ENCODE measurements at regions not wholly inside any gene's neighbourhood (a gene's known extent, or its start where the extent isn't known, plus 50 kb on each side); places are given as distances from the start of the nearest gene placed in this dataset.
"Not testable (repeated sequence)": the region's sequence is repeated elsewhere in the genome, so short reads cannot be mapped to it uniquely, and the experiment has no call there.

DNA sequence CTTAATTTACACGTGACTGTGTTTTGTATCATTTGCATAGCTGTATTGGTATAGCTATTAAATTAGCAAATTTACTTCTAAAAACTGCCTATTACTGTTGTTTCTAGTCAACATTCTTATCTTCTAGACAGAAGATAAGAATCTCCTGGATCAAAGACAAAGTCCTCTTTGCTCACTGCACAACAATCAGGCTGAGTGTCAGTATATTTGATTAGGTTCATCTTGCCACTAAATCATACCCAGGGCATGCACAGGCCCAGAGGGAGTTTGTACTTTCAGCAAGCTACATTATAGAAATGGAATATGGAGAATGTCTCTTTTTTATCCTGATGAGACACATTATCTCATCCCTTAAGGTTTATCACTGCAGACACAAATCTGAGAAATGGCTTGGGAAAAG, 579.1 kb downstream of the SLCO4C1 start:
- TF ChIP-seq, protein P1, sequence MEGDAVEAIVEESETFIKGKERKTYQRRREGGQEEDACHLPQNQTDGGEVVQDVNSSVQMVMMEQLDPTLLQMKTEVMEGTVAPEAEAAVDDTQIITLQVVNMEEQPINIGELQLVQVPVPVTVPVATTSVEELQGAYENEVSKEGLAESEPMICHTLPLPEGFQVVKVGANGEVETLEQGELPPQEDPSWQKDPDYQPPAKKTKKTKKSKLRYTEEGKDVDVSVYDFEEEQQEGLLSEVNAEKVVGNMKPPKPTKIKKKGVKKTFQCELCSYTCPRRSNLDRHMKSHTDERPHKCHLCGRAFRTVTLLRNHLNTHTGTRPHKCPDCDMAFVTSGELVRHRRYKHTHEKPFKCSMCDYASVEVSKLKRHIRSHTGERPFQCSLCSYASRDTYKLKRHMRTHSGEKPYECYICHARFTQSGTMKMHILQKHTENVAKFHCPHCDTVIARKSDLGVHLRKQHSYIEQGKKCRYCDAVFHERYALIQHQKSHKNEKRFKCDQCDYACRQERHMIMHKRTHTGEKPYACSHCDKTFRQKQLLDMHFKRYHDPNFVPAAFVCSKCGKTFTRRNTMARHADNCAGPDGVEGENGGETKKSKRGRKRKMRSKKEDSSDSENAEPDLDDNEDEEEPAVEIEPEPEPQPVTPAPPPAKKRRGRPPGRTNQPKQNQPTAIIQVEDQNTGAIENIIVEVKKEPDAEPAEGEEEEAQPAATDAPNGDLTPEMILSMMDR (IDR thresholded peaks at IDR 0.05; ENCODE audit: low read depth, low read length), result no peak
- DNase-seq (ENCODE audit: low read depth in 1 of 2, low spot score in 1 of 2), result no peak
- Histone ChIP-seq H3K36me3 (no peaks in the 10 kb centered on the region), H3K27me3 (no peaks in the 10 kb centered on the region), H3K4me1 (ENCODE audit: low read depth) (no peaks in the 10 kb centered on the region), H3K9me3 (ENCODE audit: low read depth) (no peaks in the 10 kb centered on the region), H3K27ac (no peak overlapping the region), H3K4me3 (no peak overlapping the region)

DNA sequence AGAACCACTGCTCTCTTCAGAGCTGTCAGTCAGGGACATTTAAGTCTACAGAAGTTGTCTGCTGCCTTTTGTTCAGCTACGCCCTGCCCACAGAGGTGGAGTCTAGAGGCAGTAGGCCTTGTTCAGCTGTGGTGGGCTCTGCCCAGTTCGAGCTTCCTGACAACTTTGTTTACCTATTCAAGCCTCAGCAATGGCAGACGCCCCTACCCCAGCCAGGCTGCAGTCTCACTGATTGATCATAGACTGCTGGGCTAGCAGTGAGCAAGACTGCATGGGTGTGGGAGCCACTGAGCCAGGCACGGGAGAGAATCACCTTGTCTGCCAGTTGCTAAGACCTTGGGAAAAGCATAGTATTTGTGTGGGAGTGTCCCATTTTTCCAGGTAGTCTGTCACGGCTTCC, 580.3 kb downstream of the SLCO4C1 start:
- not testable (repeated sequence) for H3K27me3 ChIP-seq; H3K36me3 ChIP-seq; H3K4me3 ChIP-seq; H3K27ac ChIP-seq; H3K4me1 ChIP-seq (ENCODE audit: low read depth); DNase-seq (ENCODE audit: low read depth in 1 of 2, low spot score in 1 of 2); H3K9me3 ChIP-seq (ENCODE audit: low read depth)

DNA sequence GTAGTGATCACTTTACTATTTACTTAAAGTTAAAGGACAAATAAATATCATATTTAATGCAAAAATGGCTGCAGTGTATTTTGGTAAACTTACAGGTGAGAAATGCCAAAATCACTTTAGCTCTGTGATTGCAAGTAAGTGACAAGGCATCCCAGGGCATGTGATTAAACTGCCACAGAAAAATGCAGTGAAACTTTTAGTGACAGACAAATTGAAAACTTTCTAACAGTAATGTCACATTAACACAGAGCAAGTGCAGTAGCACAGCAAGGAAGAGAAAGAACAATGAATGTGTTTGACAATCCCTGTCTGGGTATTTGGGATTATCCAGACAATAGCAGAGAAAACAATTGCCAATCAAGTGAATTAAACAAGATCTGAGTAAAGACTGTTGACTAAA, 606.8 kb downstream of the SLCO4C1 start:
- no peak for DNase-seq (ENCODE audit: low read depth in 1 of 2, low spot score in 1 of 2)
- no peak overlapping the region for H3K27ac ChIP-seq
- TF ChIP-seq, protein P1 (IDR thresholded peaks at IDR 0.05; ENCODE audit: low read depth, low read length), result no peak

DNA sequence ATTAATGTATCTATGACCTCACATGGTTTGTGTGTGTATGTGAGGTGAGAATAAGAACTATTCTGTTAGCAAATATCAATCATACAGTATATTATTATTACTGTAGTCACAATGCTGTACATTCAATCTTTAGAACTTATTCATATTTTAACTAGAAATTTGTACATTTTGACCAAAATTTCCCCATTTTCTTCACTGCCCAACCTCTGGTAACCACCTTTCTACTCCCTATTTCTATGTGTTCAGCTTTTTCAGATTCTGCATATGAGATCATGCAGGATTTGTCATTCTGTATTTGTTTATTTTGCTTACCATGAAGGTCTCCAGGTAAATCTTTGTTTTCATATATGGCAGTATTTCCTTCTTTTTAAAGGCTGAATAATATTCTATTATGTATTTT, 607.9 kb downstream of the SLCO4C1 start:
- Histone ChIP-seq H3K4me1 (ENCODE audit: low read depth) (no peaks in the 10 kb centered on the region), H3K9me3 (ENCODE audit: low read depth) (no peaks in the 10 kb centered on the region), H3K27ac (no peak overlapping the region), H3K27me3 (no peaks in the 10 kb centered on the region), H3K4me3 (no peak overlapping the region), H3K36me3 (no peaks in the 10 kb centered on the region)
- no peak for DNase-seq (ENCODE audit: low read depth in 1 of 2, low spot score in 1 of 2)
- TF ChIP-seq, protein P1 (IDR thresholded peaks at IDR 0.05; ENCODE audit: low read depth, low read length), result no peak

More for the DNA sequence above, 606.8 kb downstream of the SLCO4C1 start:
- Histone ChIP-seq H3K4me1 (ENCODE audit: low read depth) (no peaks in the 10 kb centered on the region), H3K4me3 (no peak overlapping the region), H3K36me3 (no peaks in the 10 kb centered on the region), H3K9me3 (ENCODE audit: low read depth) (no peaks in the 10 kb centered on the region), H3K27me3 (no peaks in the 10 kb centered on the region)

DNA sequence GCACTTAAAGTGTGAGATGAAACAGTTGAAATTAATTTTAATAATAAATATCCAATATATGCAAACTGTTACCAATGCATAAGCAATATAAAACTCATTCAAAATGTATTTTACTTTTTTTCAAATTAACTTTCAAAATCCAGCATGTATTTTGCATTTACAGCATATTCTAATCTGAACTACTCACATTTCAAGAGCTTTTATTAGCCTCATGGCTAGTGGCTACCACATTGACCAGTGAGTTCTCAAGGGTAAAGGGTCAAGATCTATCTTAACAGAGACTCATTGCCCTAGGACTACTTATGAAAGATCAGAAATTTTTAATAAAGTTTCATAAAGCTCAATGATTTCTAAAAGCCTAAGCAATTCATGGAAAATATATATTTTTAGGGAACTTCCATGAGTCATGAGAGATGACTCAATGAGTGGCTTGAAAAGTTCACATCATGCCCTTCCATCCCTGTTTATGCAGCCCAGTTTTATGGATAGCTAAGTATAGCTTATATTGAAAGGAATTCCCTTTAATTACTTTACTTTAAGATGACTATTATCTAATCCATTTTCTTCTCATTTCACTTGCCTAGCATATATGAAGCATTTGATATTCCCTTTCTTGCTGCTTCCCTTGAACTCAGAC, 608.6 kb downstream of the SLCO4C1 start:
- Histone ChIP-seq H3K27me3 (no peaks in the 10 kb centered on the region), H3K4me3 (no peak overlapping the region), H3K36me3 (no peaks in the 10 kb centered on the region), H3K4me1 (ENCODE audit: low read depth) (no peaks in the 10 kb centered on the region), H3K9me3 (ENCODE audit: low read depth) (no peaks in the 10 kb centered on the region), H3K27ac (no peak overlapping the region)
- TF ChIP-seq, protein P1 (IDR thresholded peaks at IDR 0.05; ENCODE audit: low read depth, low read length), result no peak
- DNase-seq (ENCODE audit: low read depth in 1 of 2, low spot score in 1 of 2), result no peak

DNA sequence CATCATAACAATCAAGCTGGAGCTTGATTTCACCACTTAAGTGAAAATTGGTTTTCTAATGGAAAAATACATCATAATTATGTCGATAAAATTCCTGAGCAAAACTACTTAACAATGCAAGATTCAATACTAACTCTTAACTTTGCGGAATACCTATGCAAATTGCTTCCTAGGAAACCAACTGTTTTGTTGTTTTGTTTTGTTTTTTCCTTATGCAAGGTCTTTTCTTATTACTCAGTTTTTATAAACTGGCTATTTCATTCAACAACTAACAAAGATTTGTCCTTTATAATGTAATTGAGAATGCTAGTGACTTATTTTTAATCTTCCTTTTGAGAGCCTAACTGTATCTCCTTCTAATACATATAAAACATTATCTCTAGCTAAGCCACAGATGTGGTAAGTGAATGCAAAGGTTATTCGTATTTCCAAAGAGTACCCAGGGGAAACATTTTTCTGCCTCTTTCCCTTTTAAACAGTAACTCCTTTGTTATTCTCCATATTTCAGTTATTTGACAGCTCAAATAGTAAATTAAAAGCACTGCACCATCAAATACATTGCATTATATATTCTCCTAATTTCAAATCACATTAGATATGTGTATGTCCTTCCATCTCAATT, 609.4 kb downstream of the SLCO4C1 start:
- H3K4me1 ChIP-seq (ENCODE audit: low read depth), result no peaks in the 10 kb centered on the region
- H3K36me3 ChIP-seq, result no peaks in the 10 kb centered on the region
- H3K27ac ChIP-seq, result no peak overlapping the region
- no peaks in the 10 kb centered on the region for H3K9me3 ChIP-seq (ENCODE audit: low read depth)
- TF ChIP-seq, protein P1 (IDR thresholded peaks at IDR 0.05; ENCODE audit: low read depth, low read length), result no peak
- H3K4me3 ChIP-seq, result no peak overlapping the region
- no peaks in the 10 kb centered on the region for H3K27me3 ChIP-seq
- no peak for DNase-seq (ENCODE audit: low read depth in 1 of 2, low spot score in 1 of 2)

Data from cardiac muscle cell (in vitro differentiated cells and primary cell).